MM.1S (cell line): ENCODE measurements at regions not wholly inside any gene's neighbourhood (a gene's known extent, or its start where the extent isn't known, plus 50 kb on each side); places are given as distances from the start of the nearest gene placed in this dataset.

ENCODE experiments used
- DNase-seq: peaks from one replicate; pipeline ENCODE4 v3.0.0-alpha.2; 2015
- H2AFZ ChIP-seq: fragments of 300-600 bp; sonication (generic); 2 replicates; pipeline ENCODE4 v1.6.0; 2016; ENCODE audit warnings: antibody characterized with exemption, low read length
- H3F3A ChIP-seq: fragments of 300-600 bp; sonication (generic); 2 replicates; pipeline ENCODE4 v1.6.1; 2016; ENCODE audit warnings: mild to moderate bottlenecking, antibody characterized with exemption, low read length, moderate library complexity, mixed read lengths; ENCODE audit not compliant: insufficient read depth
- H3K27ac ChIP-seq: fragments of 300-600 bp; sonication (generic); 2 replicates; pipeline ENCODE4 v1.5.1; 2016; ENCODE audit warnings: mild to moderate bottlenecking, low read length
- H3K27me3 ChIP-seq: fragments of 300-600 bp; sonication (generic); replicated peaks from 2 replicates; pipeline ENCODE4 v1.6.0; 2016; ENCODE audit warnings: low read length; ENCODE audit not compliant: insufficient read depth
- H3K36me3 ChIP-seq: fragments of 300-600 bp; sonication (generic); replicated peaks from 2 replicates; pipeline ENCODE4 v1.6.1; 2016; ENCODE audit warnings: mild to moderate bottlenecking, low read length, mixed read lengths; ENCODE audit not compliant: insufficient read depth
- H3K4me1 ChIP-seq: fragments of 300-600 bp; sonication (generic); 2 replicates; pipeline ENCODE4 v1.6.1; 2016; ENCODE audit warnings: low read length, mixed read lengths
- H3K4me2 ChIP-seq: fragments of 300-600 bp; sonication (generic); 2 replicates; pipeline ENCODE4 v1.6.0; 2016; ENCODE audit warnings: low read depth, low read length
- H3K4me3 ChIP-seq: fragments of 300-600 bp; sonication (generic); 2 replicates; pipeline ENCODE4 v1.5.1; 2016; ENCODE audit warnings: low read length, mixed read lengths
- H3K79me2 ChIP-seq: fragments of 300-600 bp; sonication (generic); 2 replicates; pipeline ENCODE4 v1.6.1; 2016; ENCODE audit warnings: mixed run types, low read length, mixed read lengths
- H3K9ac ChIP-seq: fragments of 300-600 bp; sonication (generic); 2 replicates; pipeline ENCODE4 v1.6.1; 2016; ENCODE audit warnings: low read length, mixed read lengths
- H3K9me2 ChIP-seq: fragments of 300-600 bp; sonication (generic); replicated peaks from 2 replicates; pipeline ENCODE4 v1.6.1; 2016; ENCODE audit warnings: mild to moderate bottlenecking, low read length, mixed read lengths; ENCODE audit not compliant: insufficient read depth
- H3K9me3 ChIP-seq: fragments of 300-600 bp; sonication (generic); replicated peaks from 2 replicates; pipeline ENCODE4 v1.6.1; 2016; ENCODE audit warnings: mild to moderate bottlenecking, low read length, mixed read lengths; ENCODE audit not compliant: insufficient read depth
- H4K20me1 ChIP-seq: fragments of 300-600 bp; sonication (generic); 2 replicates; pipeline ENCODE4 v1.6.1; 2016; ENCODE audit warnings: mild to moderate bottlenecking, low read length, moderate library complexity, mixed read lengths; ENCODE audit not compliant: insufficient read depth
- CTCF ChIP-seq: fragments of 300-600 bp; sonication (generic); IDR thresholded peaks from 2 replicates; pipeline ENCODE4 v1.5.1; 2016; ENCODE audit warnings: antibody characterized with exemption, low read length, mixed read lengths
- EZH2 ChIP-seq: fragments of 300-600 bp; sonication (generic); optimal IDR thresholded peaks from 2 replicates; pipeline ENCODE3; 2017; ENCODE audit warnings: low read depth, mild to moderate bottlenecking, antibody characterized with exemption, low read length, mixed read lengths
- EZH2phosphoT487 ChIP-seq: fragments of 300-600 bp; sonication (generic); IDR thresholded peaks from 2 replicates; pipeline ENCODE4 v1.6.1; 2018; ENCODE audit warnings: antibody characterized with exemption, low read length

GRCh38 chr17:69909389-69909788, 165.6 kb upstream of the KCNJ16 start:
- no peak for DNase-seq
- H2AFZ ChIP-seq, result no peak overlapping the region
- H3K36me3 ChIP-seq, result no peaks in the 10 kb centered on the region
- H3K9ac ChIP-seq, result no peak overlapping the region
- H3F3A ChIP-seq, result no peaks in the 10 kb centered on the region
- no peaks in the 10 kb centered on the region for H4K20me1 ChIP-seq
- H3K4me3 ChIP-seq, result no peak overlapping the region
- H3K4me1 ChIP-seq, result no peaks in the 10 kb centered on the region
- no peaks in the 10 kb centered on the region for H3K9me2 ChIP-seq
- H3K27me3 ChIP-seq, result no peaks in the 10 kb centered on the region
- no peak overlapping the region for H3K27ac ChIP-seq
- no peak overlapping the region for H3K4me2 ChIP-seq
- no peaks in the 10 kb centered on the region for H3K9me3 ChIP-seq
- H3K79me2 ChIP-seq, result no peaks in the 10 kb centered on the region
- TF ChIP-seq EZH2, result no peak
- TF ChIP-seq CTCF, result no peak
- TF ChIP-seq EZH2phosphoT487, result no peak

- Histone ChIP-seq H3K79me2 (no peaks in the 10 kb centered on the region), H3K36me3 (no peaks in the 10 kb centered on the region), H3K27me3 (no peaks in the 10 kb centered on the region), H3K9me3 (no peaks in the 10 kb centered on the region), H3K27ac (no peak overlapping the region), H3K9me2 (no peaks in the 10 kb centered on the region), H4K20me1 (no peaks in the 10 kb centered on the region), H3K4me1 (no peaks in the 10 kb centered on the region), H3F3A (no peaks in the 10 kb centered on the region), H2AFZ (no peak overlapping the region), H3K9ac (no peak overlapping the region), H3K4me2 (no peak overlapping the region), H3K4me3 (no peak overlapping the region)
- no peak for TF ChIP-seq EZH2
- no peak for TF ChIP-seq CTCF
- no peak for TF ChIP-seq EZH2phosphoT487
- no peak for DNase-seq
Measured at GRCh38 chr17:69912805-69913204, 162.2 kb upstream of the KCNJ16 start.

- no peak overlapping the region for H3K9ac ChIP-seq
- H3K27ac ChIP-seq, result no peak overlapping the region
- H3K4me2 ChIP-seq, result no peak overlapping the region
- no peaks in the 10 kb centered on the region for H3K36me3 ChIP-seq
- H3K27me3 ChIP-seq, result no peaks in the 10 kb centered on the region
- H3K9me2 ChIP-seq, result no peaks in the 10 kb centered on the region
- no peaks in the 10 kb centered on the region for H3K79me2 ChIP-seq
- H3K4me3 ChIP-seq, result no peak overlapping the region
- H4K20me1 ChIP-seq, result no peaks in the 10 kb centered on the region
- H2AFZ ChIP-seq, result no peak overlapping the region
- no peak for TF ChIP-seq EZH2
- no peak for TF ChIP-seq CTCF
- no peak for TF ChIP-seq EZH2phosphoT487
- no peaks in the 10 kb centered on the region for H3K9me3 ChIP-seq
- no peaks in the 10 kb centered on the region for H3F3A ChIP-seq
- DNase-seq, result no peak
- no peaks in the 10 kb centered on the region for H3K4me1 ChIP-seq
Measured at GRCh38 chr17:69913216-69913615, 161.8 kb upstream of the KCNJ16 start.
